RWPE1 (cell line): ENCODE measurements at regions not wholly inside any gene's neighbourhood (a gene's known extent, or its start where the extent isn't known, plus 50 kb on each side); places are given as distances from the start of the nearest gene placed in this dataset.

ENCODE experiments used
- CTCF ChIA-PET: fragments of 350-600 bp; sonication (Branson Sonifier 250); formaldehyde crosslinking; extraction: SDS; loops from one replicate; lab custom pipeline; 2021; lab: Yijun Ruan, JAX
- POLR2A ChIA-PET: fragments of 400-600 bp; formaldehyde crosslinking; extraction: SDS; loops from one replicate; lab custom pipeline; 2020; ENCODE audit warnings: antibody characterized with exemption; ENCODE audit not compliant: low non-redundant PET; lab: Yijun Ruan, JAX
- DNase-seq: peaks from one replicate; pipeline ENCODE4 v3.0.0; 2012; ENCODE audit warnings: low spot score
- H3K27ac ChIP-seq: fragments of 450-650 bp; 2 replicates; pipeline ENCODE4 v1.5.1; 2017
- TF ChIP-seq, protein P1 (sequence below): fragments of 450-650 bp; conservative IDR thresholded peaks from 2 replicates; pipeline ENCODE4 v1.5.1; 2017; ENCODE audit warnings: low read depth, mild to moderate bottlenecking

DNA sequence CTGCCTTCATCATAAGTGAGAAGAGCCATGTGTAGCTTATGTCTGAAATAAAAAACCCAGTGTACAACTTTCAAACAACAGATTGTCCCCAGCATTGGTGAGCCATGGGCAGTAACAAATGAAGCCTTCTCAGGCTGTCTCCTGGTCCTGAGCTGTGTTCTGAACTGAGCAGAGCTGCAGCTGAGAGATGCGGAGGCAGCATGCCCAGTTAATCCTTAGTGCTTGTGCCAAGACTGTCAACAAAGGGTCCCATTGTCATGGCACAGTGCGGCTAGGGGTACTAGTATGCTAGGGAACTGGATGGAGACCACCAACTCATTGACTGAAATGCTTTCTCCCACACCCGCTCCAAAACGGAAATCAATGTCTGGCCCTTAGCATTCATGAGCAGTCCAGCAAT lies 154.3 kb downstream of the RMST start:
- CTCF ChIA-PET, result no interaction called here
- TF ChIP-seq, protein P1, sequence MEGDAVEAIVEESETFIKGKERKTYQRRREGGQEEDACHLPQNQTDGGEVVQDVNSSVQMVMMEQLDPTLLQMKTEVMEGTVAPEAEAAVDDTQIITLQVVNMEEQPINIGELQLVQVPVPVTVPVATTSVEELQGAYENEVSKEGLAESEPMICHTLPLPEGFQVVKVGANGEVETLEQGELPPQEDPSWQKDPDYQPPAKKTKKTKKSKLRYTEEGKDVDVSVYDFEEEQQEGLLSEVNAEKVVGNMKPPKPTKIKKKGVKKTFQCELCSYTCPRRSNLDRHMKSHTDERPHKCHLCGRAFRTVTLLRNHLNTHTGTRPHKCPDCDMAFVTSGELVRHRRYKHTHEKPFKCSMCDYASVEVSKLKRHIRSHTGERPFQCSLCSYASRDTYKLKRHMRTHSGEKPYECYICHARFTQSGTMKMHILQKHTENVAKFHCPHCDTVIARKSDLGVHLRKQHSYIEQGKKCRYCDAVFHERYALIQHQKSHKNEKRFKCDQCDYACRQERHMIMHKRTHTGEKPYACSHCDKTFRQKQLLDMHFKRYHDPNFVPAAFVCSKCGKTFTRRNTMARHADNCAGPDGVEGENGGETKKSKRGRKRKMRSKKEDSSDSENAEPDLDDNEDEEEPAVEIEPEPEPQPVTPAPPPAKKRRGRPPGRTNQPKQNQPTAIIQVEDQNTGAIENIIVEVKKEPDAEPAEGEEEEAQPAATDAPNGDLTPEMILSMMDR, result no peak
- POLR2A ChIA-PET, result no interaction called here
- DNase-seq, result no peak
- H3K27ac ChIP-seq, result no peak overlapping the region

DNA sequence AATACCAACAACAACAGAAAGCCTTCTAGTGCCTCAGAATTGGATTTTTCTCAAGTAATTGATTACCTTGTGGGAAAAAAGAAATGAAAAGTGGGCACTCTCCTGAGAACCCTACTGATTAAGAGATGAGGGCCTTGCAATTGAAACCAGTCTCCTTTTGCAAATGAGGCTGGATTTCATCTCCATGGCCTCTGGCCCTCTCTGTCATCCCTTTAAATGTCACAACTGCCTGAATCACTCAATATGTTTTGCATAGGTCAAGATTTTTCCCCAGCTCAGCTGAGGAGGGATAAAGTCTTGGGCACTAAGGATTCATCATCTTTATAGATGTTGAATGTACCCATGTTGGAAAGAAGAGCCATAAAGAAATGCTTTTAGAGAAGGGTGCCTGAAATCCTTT lies 166.4 kb downstream of the RMST start:
- ChIA-PET CTCF (no interaction called here), POLR2A (no interaction called here)
- H3K27ac ChIP-seq, result no peak overlapping the region
- DNase-seq, result no peak
- TF ChIP-seq, protein P1, result no peak

DNA sequence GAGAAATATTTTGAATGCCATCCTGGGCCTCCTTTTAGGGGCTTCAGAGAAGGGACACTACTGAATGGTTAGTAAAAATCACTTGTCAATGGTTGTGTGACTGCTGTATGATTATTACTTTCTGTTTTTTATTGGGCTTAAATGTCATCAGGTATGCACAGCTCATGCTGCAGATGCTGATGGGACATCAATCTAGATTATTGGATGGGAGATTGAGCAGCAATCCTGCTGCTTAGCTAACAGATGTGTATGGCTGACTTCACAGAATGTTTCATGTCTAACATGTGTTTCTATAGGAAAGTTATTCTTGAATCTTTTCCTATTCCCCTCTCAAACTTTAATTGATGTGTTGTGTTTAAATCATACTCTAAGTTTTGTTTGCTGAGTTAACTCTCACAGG lies 166.8 kb downstream of the RMST start:
- POLR2A ChIA-PET, result no interaction called here
- H3K27ac ChIP-seq, result no peak overlapping the region
- no peak for DNase-seq
- CTCF ChIA-PET, result no interaction called here
- TF ChIP-seq, protein P1, result no peak

DNA sequence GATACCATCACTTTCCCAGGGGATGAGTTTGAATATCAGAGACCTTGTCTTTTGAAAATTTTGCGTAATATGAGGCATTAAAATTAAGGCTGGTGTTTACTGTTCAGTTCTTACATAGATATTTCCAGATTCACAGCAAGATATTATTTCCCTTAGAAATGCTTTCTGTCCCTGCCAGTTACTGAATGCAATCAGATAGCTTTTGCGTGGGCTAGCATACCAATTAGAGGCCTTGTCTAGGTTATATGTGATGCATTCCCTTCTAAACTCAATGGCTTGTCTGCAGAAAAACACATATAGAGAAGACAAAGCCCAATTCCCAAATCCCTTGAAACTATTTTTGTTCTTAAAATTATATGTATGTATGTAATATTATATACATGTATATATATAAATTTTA lies 167.8 kb downstream of the RMST start:
- ChIA-PET POLR2A (no interaction called here), CTCF (no interaction called here)
- DNase-seq, result no peak

DNA sequence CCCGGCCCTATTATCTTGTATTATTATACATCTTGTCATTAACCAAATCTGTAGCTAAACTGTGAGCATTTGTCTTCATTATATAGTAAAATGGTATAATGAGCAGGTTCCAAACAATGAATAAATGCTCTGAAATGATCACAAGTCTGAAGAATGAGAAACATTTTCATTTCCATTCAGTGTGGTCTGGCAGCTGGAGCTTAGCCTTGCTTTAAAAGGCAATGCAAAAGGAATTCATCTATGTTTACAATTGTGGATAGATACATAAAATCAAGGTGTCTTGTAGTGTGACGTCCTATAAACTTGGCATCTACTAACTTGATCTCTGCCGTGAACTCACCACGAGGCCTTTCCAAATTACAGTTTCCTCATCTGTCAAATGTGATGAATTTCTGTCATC lies 168.3 kb downstream of the RMST start:
- TF ChIP-seq, protein P1, result no peak
- CTCF ChIA-PET, result no interaction called here
- POLR2A ChIA-PET, result no interaction called here
- no peak overlapping the region for H3K27ac ChIP-seq
- no peak for DNase-seq

More for the DNA sequence above, 167.8 kb downstream of the RMST start:
- no peak overlapping the region for H3K27ac ChIP-seq
- TF ChIP-seq, protein P1, result no peak

DNA sequence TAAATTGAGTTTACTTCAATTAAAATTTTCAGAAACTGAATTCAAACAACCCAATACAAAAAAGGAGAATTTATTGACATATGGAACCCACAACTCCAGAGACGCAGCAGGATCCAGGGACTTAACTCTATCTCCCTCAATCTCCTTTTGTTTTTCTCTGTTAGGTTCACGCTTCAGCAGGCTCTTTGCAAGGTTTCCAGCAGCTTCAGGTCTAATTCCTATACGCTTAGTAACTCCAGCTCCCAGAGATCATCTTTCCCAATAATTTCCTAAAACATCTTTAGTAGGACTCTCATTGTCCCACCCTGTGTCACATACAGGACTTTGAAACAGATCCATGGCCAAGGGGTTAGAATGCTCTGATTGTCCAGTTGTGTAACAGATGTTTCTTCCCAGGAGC lies 175.2 kb downstream of the RMST start:
- CTCF ChIA-PET, result no interaction called here
- TF ChIP-seq, protein P1, result no peak
- no peak for DNase-seq
- H3K27ac ChIP-seq, result no peak overlapping the region
- POLR2A ChIA-PET, result no interaction called here

DNA sequence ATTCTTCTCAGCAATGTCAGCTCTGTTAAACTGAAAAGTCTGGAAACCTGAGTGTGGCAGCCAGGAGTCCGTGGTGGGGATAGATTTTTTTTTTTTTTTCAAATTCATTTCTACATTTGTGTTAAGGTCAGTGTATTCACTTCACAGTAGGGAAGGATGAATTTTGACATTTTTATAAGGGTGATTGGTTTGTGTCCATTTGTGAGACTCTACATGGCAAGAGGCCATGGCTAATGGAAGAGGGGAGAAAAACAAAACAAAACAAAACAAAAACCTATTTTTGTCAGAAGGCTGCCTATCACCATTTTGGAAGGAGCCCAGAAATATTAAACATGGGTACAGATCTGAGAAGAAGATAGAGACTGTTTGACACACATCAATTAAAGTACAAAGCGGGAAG lies 176.1 kb downstream of the RMST start:
- ChIA-PET POLR2A (no interaction called here), CTCF (no interaction called here)
- no peak for DNase-seq
- no peak overlapping the region for H3K27ac ChIP-seq
- TF ChIP-seq, protein P1, result no peak
